NCI-H1092 (cell line): ENCODE measurements at regions not wholly inside any gene's neighbourhood (a gene's known extent, or its start where the extent isn't known, plus 50 kb on each side); places are given as distances from the start of the nearest gene placed in this dataset.

ENCODE experiments used
- DNase-seq: peaks from one replicate; lab custom pipeline; 2025; lab: John Stamatoyannopoulos, UW

GRCh38 chr20:58565461-58566175 lies 50.4 kb upstream of the APCDD1L start:
- no peak for DNase-seq
